Uterus (tissue), 3 donors: ENCODE measurements at regions not wholly inside any gene's neighbourhood (a gene's known extent, or its start where the extent isn't known, plus 50 kb on each side); places are given as distances from the start of the nearest gene placed in this dataset.
"Not testable (repeated sequence)": the region's sequence is repeated elsewhere in the genome, so short reads cannot be mapped to it uniquely, and the experiment has no call there.

Source experiments
- DNase-seq, 2 donors: peaks; one replicate each; pipeline ENCODE4 v3.0.0-alpha.2; 2019 to 2020
- H3K27ac ChIP-seq, 2 donors: fragments of 200-600 bp; sonication (generic); 1 replicate in 1 of 2; 2 replicates in 1 of 2; pipeline ENCODE4 v1.5.1; 2016 to 2018
- H3K27me3 ChIP-seq, 2 donors: fragments of 200-600 bp; sonication (generic); one replicate each; pipeline ENCODE4 v1.5.1; 2018 to 2019; ENCODE audit warnings: control low read depth in 1 of 2
- H3K36me3 ChIP-seq, 2 donors: fragments of 200-600 bp; sonication (generic); one replicate each; pipeline ENCODE4 v1.5.1; 2019; ENCODE audit warnings: control low read depth in 1 of 2
- H3K4me1 ChIP-seq, 2 donors: fragments of 200-600 bp; sonication (generic); one replicate each; pipeline ENCODE4 v1.5.1; 2018 to 2019; ENCODE audit warnings: control low read depth in 1 of 2
- H3K4me3 ChIP-seq, 2 donors: fragments of 200-600 bp; sonication (generic); 1 replicate in 1 of 2; 2 replicates in 1 of 2; pipeline ENCODE4 v1.5.1; 2018 to 2019; ENCODE audit warnings: mild to moderate bottlenecking in 1 of 2
- H3K9me3 ChIP-seq, 2 donors: fragments of 200-600 bp; sonication (generic); one replicate each; pipeline ENCODE4 v1.5.1; 2019; ENCODE audit warnings: control low read depth in 1 of 2
- CTCF ChIP-seq, 4 experiments: fragments of 200-600 bp in 2 of 4; fragments of 450-650 bp in 2 of 4; sonication (generic) in 2 of 4; IDR thresholded peaks; one replicate each; pipeline ENCODE4 v1.5.1; 2016 to 2019; ENCODE audit warnings: antibody characterized with exemption in 4 of 4, mild to moderate bottlenecking in 2 of 4, moderate library complexity in 1 of 4
- POLR2A ChIP-seq, 2 donors: fragments of 450-650 bp; IDR thresholded peaks; one replicate each; pipeline ENCODE4 v1.6.1; 2016; ENCODE audit warnings: antibody characterized with exemption in 2 of 2, mild to moderate bottlenecking in 1 of 2, moderate library complexity in 1 of 2
- intact Hi-C: fragments of 100-400 bp; cut with DNase I; formaldehyde crosslinking; loops from one replicate; pipeline ENCODE4 v1.15.1; 2023; ENCODE audit warnings: low total_unique reads
- donor health status: DM: yes; HTN: yes; CAD: no.

GRCh38 chr11:23931443-23931842 lies 565.4 kb upstream of the LUZP2 start:
- H3K36me3 ChIP-seq, result no peaks in the 10 kb centered on the region
- no peak for DNase-seq
- H3K27ac ChIP-seq, result no peak overlapping the region
- no peaks in the 10 kb centered on the region for H3K9me3 ChIP-seq
- TF ChIP-seq POLR2A (IDR thresholded peaks at IDR 0.05) (no peak), CTCF (IDR thresholded peaks at IDR 0.05) (no peak)
- no peaks in the 10 kb centered on the region for H3K4me1 ChIP-seq
- intact Hi-C loops, result no loop called here
- no peaks in the 10 kb centered on the region for H3K27me3 ChIP-seq
- no peak overlapping the region for H3K4me3 ChIP-seq

- H3K27me3 ChIP-seq, result no peaks in the 10 kb centered on the region
- H3K4me3 ChIP-seq, result no peak overlapping the region
- intact Hi-C loops, result no loop called here
- TF ChIP-seq CTCF (IDR thresholded peaks at IDR 0.05) (no peak), POLR2A (IDR thresholded peaks at IDR 0.05) (no peak)
- DNase-seq, result no peak
- H3K4me1 ChIP-seq, result no peaks in the 10 kb centered on the region
- H3K9me3 ChIP-seq, result no peaks in the 10 kb centered on the region
- H3K27ac ChIP-seq, result no peak overlapping the region
- no peaks in the 10 kb centered on the region for H3K36me3 ChIP-seq
These were observed 564.4 kb upstream of the LUZP2 start for GRCh38 chr11:23932485-23932898.

- Histone ChIP-seq H3K4me3 (no peak overlapping the region), H3K27me3 (no peaks in the 10 kb centered on the region), H3K27ac (no peak overlapping the region), H3K4me1 (no peaks in the 10 kb centered on the region), H3K36me3 (no peaks in the 10 kb centered on the region), H3K9me3 (no peaks in the 10 kb centered on the region)
- TF ChIP-seq CTCF (IDR thresholded peaks at IDR 0.05) (no peak), POLR2A (IDR thresholded peaks at IDR 0.05) (no peak)
- DNase-seq, result no peak
- intact Hi-C loops, result no loop called here
These were observed 563.1 kb upstream of the LUZP2 start for GRCh38 chr11:23933721-23934120.

- H3K27ac ChIP-seq, H3K27me3 ChIP-seq, intact Hi-C loops, DNase-seq, H3K36me3 ChIP-seq, H3K4me1 ChIP-seq, H3K9me3 ChIP-seq, H3K4me3 ChIP-seq: not testable (repeated sequence)
These were observed 562.1 kb upstream of the LUZP2 start for GRCh38 chr11:23934671-23935270.

GRCh38 chr11:23942117-23942815 lies 554.6 kb upstream of the LUZP2 start:
- intact Hi-C loops, H3K27me3 ChIP-seq, H3K36me3 ChIP-seq, H3K27ac ChIP-seq, DNase-seq, H3K4me1 ChIP-seq, H3K9me3 ChIP-seq, H3K4me3 ChIP-seq: not testable (repeated sequence)

GRCh38 chr11:23944923-23945322 lies 551.9 kb upstream of the LUZP2 start:
- H3K9me3 ChIP-seq, result no peaks in the 10 kb centered on the region
- intact Hi-C loops, result no loop called here
- no peak overlapping the region for H3K4me3 ChIP-seq
- no peaks in the 10 kb centered on the region for H3K27me3 ChIP-seq
- no peak overlapping the region for H3K27ac ChIP-seq
- peaks cover 0 to 2% of the 10 kb centered on the region in 2 donors for H3K36me3 ChIP-seq
- no peak for DNase-seq
- no peak for TF ChIP-seq POLR2A (IDR thresholded peaks at IDR 0.05)
- no peak for TF ChIP-seq CTCF (IDR thresholded peaks at IDR 0.05)
- no peaks in the 10 kb centered on the region for H3K4me1 ChIP-seq
